GM12865 (cell line): ENCODE measurements at regions not wholly inside any gene's neighbourhood (a gene's known extent, or its start where the extent isn't known, plus 50 kb on each side); places are given as distances from the start of the nearest gene placed in this dataset.
"Not testable (repeated sequence)": the region's sequence is repeated elsewhere in the genome, so short reads cannot be mapped to it uniquely, and the experiment has no call there.

Source experiments
- DNase-seq: peaks from one replicate; pipeline ENCODE4 v3.0.0; 2010; ENCODE audit warnings: low read depth
- H3K4me3 ChIP-seq: 2 replicates; pipeline ENCODE4 v1.5.1; 2011; ENCODE audit warnings: mild to moderate bottlenecking, low read depth, low read length, control low read depth
- CTCF ChIP-seq: IDR thresholded peaks from 2 replicates; pipeline ENCODE4 v1.5.1; 2011; ENCODE audit warnings: low read length, control low read depth, low read depth, inconsistent platforms; ENCODE audit not compliant: insufficient read depth; ENCODE audit errors: missing control alignments

- DNase-seq, result no peak
- no peak overlapping the region for H3K4me3 ChIP-seq
- no peak for TF ChIP-seq CTCF
These were observed 82.8 kb upstream of the PARP8 start for GRCh38 chr5:50583621-50584020.

DNA sequence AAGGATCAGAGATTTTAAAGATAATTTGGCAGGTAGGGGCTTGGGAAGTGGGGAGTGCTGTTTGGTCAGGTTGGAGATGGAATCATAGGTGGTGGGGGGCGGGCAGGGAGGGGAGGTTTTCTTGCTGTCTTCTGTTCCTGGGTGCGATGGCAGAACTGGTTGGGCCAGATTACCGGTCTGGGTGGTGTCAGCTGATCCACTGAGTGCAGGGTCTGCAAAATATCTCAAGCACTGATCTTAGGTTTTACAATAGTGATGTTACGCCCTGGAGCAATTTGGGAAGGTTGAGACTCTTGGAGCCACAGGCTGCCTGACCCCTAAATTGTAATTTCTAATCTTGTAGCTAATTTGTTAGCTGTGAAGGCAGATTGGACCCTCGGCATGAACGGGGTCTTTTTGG is 78.0 kb upstream of the PARP8 start:
- not testable (repeated sequence) for H3K4me3 ChIP-seq, DNase-seq

DNA sequence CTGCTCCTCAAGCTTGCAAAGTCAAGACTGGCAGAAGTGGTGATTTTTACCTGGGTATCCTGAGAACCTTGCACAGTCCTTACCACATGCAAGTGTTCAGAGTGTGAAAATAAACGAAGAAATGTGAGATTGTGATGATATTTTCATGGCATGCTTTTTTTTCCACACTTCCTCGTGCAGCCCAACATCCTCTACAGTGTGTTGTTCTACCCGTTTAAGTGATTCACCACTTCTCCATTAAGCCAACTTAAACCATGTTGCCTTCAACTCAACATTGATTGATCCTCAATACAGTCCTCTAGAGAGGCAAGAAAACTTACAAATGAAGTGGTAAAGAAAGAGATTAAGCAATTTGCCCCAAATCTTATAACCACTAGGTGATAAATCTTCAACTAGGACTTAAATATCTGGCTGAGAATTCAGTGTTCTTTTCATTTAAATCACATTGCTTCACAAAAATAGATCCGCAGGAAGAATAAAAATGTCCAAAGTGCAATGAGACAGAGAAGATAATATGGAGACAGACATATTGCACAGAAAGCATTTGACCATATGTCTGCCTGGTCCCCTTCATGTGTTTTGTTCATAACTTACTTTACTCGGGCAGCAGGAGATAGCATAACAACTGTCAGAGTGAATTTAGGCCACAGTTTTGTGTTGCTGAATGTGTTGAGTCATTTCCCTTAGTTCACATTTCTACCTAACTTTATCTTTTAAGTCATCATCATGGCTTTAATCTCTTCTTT is 75.8 kb upstream of the PARP8 start:
- H3K4me3 ChIP-seq, DNase-seq: not testable (repeated sequence)

DNA sequence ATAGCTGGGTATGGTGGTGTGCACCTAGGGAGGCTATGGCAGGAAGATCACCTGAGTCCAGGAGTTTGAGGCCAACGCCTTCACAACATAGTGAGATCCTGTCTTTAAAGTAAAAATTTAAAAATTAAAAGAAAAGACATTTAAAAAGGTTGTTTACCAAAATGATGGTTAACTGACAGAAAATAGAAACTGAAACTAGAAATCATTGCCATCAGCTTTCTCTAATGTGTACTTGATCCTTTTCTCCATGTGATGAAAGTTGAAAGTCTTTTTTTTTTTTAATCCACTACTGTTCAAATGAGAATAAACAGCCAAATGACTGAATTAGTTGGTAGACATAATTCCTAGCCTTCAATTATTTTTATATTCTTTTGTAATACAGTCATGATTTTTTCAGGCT is 75.1 kb upstream of the PARP8 start:
- H3K4me3 ChIP-seq, DNase-seq: not testable (repeated sequence)

GRCh38 chr5:50593681-50594080 is 72.8 kb upstream of the PARP8 start:
- no peak for TF ChIP-seq CTCF
- DNase-seq, result peak; percentile 17
- H3K4me3 ChIP-seq, result no peak overlapping the region

DNA sequence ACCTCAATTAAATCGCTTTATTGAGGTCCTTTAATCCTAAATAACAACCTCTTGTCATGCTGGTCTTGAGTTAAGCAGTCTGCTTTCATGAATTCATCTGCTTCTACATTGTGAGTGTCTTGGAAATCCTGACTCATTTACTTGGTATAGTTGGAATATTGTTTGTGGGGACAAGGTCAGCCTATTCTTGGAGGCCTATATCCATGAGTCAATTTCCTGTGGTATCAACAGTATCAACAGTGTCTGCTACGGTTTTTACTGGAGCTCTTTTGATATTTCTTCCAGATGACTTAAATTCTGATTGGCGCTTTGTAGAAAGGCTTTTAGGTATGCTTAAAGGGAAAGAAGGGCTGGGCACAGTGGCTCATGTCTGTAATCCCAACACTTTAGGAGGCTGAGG is 71.2 kb upstream of the PARP8 start:
- no peak for DNase-seq
- no peak for TF ChIP-seq CTCF
- no peak overlapping the region for H3K4me3 ChIP-seq

- not testable (repeated sequence) for H3K4me3 ChIP-seq
- DNase-seq, result peak; percentile 9
These were observed 64.9 kb upstream of the PARP8 start for GRCh38 chr5:50601576-50601975.

DNA sequence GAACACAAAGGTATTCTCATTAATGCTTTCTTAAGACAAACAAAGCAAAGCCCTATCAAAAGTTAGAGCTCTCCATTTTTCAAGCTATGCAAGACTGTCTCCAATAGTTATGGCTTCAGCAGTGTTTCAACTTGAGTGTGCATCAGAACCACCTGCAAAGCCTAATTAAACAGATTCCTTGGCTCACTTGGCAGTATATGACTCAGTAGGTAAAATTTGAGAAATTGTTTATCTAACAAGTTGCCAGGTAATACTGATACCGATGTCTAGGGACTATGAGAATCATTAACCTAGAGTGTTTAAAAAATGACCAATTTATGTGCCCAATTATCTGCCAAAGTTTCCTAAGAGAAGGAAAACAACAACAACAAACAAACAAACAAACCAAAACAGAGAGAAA is 60.3 kb upstream of the PARP8 start:
- H3K4me3 ChIP-seq, result no peak overlapping the region
- DNase-seq, result peak; percentile 2
- TF ChIP-seq CTCF, result no peak

- not testable (repeated sequence) for DNase-seq, H3K4me3 ChIP-seq
These were observed 59.0 kb upstream of the PARP8 start for GRCh38 chr5:50607456-50607855.

DNA sequence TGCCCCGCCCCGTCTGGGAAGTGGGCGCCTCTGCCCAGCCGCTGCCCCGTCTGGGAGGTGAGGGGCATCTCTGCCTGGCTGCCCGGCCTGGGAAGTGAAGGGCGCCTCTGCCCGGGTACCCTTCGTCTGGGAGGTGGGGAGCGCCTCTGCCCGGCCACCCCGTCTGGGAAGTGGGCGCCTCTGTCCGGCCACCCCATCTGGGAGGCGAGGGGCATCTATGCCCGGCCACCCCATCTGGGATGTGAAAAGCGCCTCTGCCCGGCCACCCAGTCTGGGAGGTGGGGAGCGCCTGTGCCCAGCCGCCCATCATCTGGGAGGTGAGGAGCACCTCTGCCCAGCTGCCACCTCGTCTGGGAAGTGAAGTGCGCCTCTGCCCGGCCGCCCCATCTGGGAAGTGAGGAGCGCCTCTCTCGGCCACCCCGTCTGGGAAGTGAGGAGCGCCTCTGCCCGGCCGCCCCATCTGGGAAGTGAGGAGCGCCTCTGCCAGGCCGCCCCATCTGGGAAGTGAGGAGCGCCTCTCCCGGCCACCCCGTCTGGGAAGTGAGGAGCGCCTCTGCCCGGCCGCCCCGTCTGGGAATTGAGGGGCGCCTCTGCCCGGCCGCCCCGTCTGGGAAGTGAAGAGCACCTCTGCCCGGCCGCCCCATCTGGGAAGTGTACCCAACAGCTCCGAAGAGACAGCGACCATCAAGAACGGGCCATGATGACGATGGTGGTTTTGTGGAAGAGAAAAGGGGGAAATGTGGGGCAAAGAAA is 58.3 kb upstream of the PARP8 start:
- H3K4me3 ChIP-seq, DNase-seq: not testable (repeated sequence)

DNA sequence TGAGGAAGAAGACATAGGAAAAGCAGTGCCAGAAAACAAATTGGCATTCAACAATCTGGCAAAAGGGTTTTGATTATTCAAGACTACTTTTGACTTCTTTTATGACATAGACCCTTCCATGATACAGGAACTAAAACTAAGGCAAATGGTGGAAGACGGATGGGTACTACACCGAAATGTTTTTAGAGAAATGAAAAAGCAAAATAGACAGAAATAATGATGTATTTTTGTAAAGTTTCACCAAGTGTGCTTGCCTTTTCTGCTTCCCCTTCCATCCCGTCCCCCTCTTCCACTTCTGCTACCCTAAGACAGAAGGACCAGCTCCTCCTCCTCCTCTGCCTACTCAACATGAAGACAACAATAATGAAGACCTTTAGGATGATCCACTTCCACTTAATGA is 53.4 kb upstream of the PARP8 start:
- not testable (repeated sequence) for H3K4me3 ChIP-seq, DNase-seq
